Fibroblast of pulmonary artery (primary cell): ENCODE measurements at regions not wholly inside any gene's neighbourhood (a gene's known extent, or its start where the extent isn't known, plus 50 kb on each side); places are given as distances from the start of the nearest gene placed in this dataset.
A peak's percentile ranks its signal among the peaks of the same experiment; 100 is the strongest.

Source experiments
- DNase-seq: peaks from one replicate; pipeline ENCODE4 v3.0.0-alpha.2; 2010; ENCODE audit warnings: low read depth
- H3K4me3 ChIP-seq: replicated peaks from 2 replicates; pipeline ENCODE4 v1.5.1; 2011; ENCODE audit warnings: low read depth, mild to moderate bottlenecking, control low read depth, low read length, moderate library complexity
- TF ChIP-seq, protein P1 (sequence below): IDR thresholded peaks from 2 replicates; pipeline ENCODE4 v1.5.1; 2011; ENCODE audit warnings: mild to moderate bottlenecking, control low read depth, low read length, inconsistent platforms; ENCODE audit errors: missing control alignments

DNA sequence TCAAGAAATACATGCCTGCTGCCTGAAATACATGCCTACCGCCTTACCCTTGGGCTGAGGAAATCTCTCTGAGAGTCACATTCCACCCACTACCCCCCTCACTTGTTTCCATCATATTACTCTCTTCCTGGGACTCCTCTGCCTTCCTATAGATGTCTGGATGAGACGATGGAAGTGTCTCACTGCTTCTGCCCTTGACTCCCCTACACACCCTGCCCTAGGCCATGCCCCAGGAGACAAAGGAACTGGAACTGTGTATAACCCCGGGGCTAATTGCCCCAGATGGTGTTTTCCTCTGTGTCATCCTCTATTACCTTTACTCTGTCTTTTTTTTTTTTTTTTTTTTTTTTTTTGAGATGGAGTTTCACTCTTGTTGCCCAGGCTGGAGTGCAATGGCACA, 102.0 kb downstream of the GTPBP8 start:
- no peak overlapping the region for H3K4me3 ChIP-seq
- TF ChIP-seq, protein P1, sequence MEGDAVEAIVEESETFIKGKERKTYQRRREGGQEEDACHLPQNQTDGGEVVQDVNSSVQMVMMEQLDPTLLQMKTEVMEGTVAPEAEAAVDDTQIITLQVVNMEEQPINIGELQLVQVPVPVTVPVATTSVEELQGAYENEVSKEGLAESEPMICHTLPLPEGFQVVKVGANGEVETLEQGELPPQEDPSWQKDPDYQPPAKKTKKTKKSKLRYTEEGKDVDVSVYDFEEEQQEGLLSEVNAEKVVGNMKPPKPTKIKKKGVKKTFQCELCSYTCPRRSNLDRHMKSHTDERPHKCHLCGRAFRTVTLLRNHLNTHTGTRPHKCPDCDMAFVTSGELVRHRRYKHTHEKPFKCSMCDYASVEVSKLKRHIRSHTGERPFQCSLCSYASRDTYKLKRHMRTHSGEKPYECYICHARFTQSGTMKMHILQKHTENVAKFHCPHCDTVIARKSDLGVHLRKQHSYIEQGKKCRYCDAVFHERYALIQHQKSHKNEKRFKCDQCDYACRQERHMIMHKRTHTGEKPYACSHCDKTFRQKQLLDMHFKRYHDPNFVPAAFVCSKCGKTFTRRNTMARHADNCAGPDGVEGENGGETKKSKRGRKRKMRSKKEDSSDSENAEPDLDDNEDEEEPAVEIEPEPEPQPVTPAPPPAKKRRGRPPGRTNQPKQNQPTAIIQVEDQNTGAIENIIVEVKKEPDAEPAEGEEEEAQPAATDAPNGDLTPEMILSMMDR, result no peak
- no peak for DNase-seq

DNA sequence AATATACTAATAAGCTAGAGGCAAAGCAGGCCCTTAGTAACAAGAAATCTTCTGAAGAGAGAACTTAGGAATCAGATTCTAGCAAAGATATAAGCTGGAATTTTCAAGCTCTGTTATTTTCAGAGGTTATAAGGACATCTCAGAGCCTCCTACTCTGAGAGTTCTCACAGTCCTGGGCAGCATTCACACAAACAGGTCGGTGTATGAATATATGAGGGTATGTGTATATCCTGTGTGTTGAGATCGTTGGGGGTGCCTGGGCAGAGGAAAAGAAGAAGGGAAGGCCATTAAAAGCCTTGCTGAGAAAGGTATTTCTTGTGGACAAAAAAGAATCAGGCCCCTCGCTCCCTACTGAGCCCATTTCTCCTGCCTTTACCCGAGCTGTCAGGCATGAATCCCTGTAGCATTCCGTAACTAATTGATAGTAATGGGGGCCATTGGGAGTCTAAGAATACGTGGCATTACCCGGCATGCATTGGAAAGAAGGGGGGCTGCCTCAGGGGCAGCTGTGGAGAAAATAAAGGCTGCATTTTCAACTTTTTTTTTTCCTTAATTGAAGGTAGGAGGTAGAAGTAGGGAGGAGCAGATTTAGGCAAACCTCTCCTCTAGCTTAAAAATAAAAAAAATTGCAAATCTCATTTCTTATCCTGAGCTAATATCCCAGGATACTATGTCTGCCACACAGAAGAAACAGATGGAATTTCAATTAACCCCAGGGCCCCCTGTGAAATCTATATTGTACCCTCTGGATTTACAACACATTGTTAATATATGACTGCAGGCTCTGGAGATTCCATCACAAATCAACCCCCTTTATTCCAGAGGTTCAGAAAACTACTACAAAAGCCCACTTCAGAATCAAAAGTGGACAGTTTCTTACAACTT, 103.8 kb downstream of the GTPBP8 start:
- H3K4me3 ChIP-seq, result no peak overlapping the region
- TF ChIP-seq, protein P1, result no peak
- no peak for DNase-seq

DNA sequence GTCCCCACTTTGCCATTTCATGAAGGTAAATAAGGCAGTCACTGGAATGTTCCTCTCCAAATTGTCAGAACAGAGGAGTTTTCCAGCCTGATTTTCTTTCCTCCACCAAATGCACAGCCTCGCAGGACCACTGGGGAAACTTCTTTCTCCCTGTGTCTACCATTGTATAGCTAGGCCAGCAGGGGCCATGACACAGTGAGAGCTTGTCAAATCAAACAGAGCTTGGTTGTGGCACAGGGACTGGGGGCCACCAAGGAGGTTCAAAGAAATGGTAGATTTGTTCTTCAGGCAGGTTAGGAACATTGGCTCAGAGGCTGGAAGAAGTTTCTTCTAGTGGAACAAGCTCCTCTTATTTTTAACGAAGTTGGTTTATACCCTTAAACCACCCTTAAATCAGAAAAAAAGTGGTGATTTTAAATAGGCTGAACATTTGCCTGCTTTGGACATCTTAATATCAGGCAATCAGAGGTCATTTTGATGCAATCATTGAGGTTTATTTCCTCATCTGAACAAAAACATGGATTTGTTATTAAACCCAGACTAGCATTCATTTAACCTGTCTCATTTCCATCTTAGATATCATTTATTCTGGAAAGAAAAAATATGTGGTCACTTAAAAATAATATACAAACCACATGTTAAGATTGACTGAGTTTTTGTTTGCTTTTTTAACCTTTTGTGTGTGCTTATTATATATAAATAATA, 105.6 kb downstream of the GTPBP8 start:
- TF ChIP-seq, protein P1, result no peak
- no peak overlapping the region for H3K4me3 ChIP-seq
- no peak for DNase-seq

DNA sequence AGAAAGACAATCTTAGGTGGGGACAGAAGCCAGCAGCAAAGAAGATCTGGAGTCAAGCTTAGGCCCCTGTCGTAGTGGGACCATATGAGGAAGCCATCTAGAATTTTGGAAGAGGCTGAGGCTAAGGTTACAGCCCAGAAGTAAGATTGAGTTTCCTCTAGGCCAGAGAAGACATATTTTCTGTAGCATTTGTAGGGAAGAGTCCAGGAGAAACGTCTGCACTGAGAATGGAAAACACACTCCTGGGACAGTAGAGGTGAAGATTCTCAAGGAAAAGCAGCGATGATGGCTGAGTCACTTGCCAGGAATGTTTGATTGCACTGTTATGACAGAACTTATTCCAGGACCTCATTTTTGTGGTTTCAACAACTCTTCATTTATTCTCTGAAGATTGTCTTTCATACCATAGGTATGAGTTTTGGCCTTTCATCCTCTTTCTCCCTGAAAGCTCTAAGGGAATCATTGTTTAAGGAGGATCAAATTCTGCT, 107.2 kb downstream of the GTPBP8 start:
- TF ChIP-seq, protein P1, result no peak
- DNase-seq, result peak; percentile 64
- H3K4me3 ChIP-seq, result no peak overlapping the region

DNA sequence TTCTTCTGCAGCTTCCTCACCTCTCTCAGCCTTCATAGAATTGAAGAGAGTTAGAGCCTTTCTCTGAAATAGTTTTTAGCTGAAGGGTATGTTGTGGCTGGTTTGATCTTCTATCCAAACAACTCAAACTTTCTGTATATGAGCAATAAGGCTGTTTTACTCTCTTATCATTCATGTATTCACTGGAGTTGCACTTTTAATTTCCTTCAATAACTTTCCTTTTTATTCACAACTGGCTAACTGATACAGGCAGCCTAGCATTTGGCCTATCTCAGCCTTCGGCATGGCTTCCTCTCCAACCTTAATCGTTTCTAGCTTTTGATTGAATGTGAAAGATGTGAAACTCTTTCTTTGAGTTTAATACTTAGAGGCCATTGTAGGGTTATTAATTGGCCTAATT, 109.3 kb downstream of the GTPBP8 start:
- TF ChIP-seq, protein P1, result no peak
- DNase-seq, result no peak
- H3K4me3 ChIP-seq, result no peak overlapping the region

DNA sequence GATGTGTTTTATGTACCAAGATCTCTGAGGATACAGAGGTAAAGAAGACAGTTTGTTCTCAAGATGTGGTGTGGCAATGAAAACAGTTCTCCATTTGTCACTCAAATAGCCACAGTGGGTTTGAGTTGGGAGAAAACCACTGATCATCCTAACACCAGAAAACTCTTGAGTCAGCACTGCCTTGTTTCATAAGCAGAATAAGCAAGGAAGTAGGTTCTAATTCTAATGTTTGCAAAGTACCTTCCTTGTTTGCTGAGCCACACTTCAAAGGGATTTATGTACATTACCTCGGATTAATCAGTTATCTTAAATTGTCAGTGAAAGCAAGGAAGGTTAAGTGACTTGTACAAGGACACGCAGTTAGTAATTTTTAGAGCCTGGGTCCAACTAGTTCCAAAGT, 107.8 kb upstream of the BOC start:
- DNase-seq, result no peak
- TF ChIP-seq, protein P1, result no peak
- no peak overlapping the region for H3K4me3 ChIP-seq
